ENCODE measurements at regions not wholly inside any gene's neighbourhood (a gene's known extent, or its start where the extent isn't known, plus 50 kb on each side); places are given as distances from the start of the nearest gene placed in this dataset.

GRCh38 chr4:72805284-72805683 is 236.3 kb upstream of the ADAMTS3 start:
- Histone ChIP-seq H3K27ac (no peak overlapping the region), H3K9me3 (no peaks in the 10 kb centered on the region), H3K4me3 (no peak overlapping the region), H3K27me3 (no peaks in the 10 kb centered on the region), H3K4me1 (no peaks in the 10 kb centered on the region), H3K36me3 (no peaks in the 10 kb centered on the region)
- no peak for TF ChIP-seq CTCF (IDR thresholded peaks at IDR 0.05)
- DNase-seq (ENCODE audit: low spot score), result no peak

GRCh38 chr4:72797486-72797885 is 228.5 kb upstream of the ADAMTS3 start:
- Histone ChIP-seq H3K27ac (no peak overlapping the region), H3K9me3 (no peaks in the 10 kb centered on the region), H3K36me3 (no peaks in the 10 kb centered on the region), H3K27me3 (no peaks in the 10 kb centered on the region), H3K4me1 (no peaks in the 10 kb centered on the region), H3K4me3 (no peak overlapping the region)
- DNase-seq (ENCODE audit: low spot score), result no peak
- TF ChIP-seq CTCF (IDR thresholded peaks at IDR 0.05), result no peak

- no peaks in the 10 kb centered on the region for H3K4me1 ChIP-seq
- H3K9me3 ChIP-seq, result no peaks in the 10 kb centered on the region
- no peak overlapping the region for H3K27ac ChIP-seq
- TF ChIP-seq CTCF (IDR thresholded peaks at IDR 0.05), result no peak
- H3K4me3 ChIP-seq, result no peak overlapping the region
- H3K27me3 ChIP-seq, result no peaks in the 10 kb centered on the region
- no peak for DNase-seq (ENCODE audit: low spot score)
- H3K36me3 ChIP-seq, result no peaks in the 10 kb centered on the region
These were observed 222.0 kb upstream of the ADAMTS3 start for GRCh38 chr4:72791054-72791453.

GRCh38 chr4:72786401-72786990 is 217.5 kb upstream of the ADAMTS3 start:
- Histone ChIP-seq H3K4me3 (no peak overlapping the region), H3K27ac (no peak overlapping the region), H3K4me1 (no peaks in the 10 kb centered on the region), H3K9me3 (no peaks in the 10 kb centered on the region), H3K27me3 (no peaks in the 10 kb centered on the region), H3K36me3 (no peaks in the 10 kb centered on the region)
- no peak for DNase-seq (ENCODE audit: low spot score)
- no peak for TF ChIP-seq CTCF (IDR thresholded peaks at IDR 0.05)

- no peak overlapping the region for H3K4me3 ChIP-seq
- no peak for TF ChIP-seq CTCF (IDR thresholded peaks at IDR 0.05)
- H3K4me1 ChIP-seq, result no peaks in the 10 kb centered on the region
These were observed 210.2 kb upstream of the ADAMTS3 start for GRCh38 chr4:72779241-72779640.

GRCh38 chr4:72777436-72777835 is 208.4 kb upstream of the ADAMTS3 start:
- no peaks in the 10 kb centered on the region for H3K4me1 ChIP-seq
- H3K4me3 ChIP-seq, result no peak overlapping the region
- H3K9me3 ChIP-seq, result no peaks in the 10 kb centered on the region
- H3K27ac ChIP-seq, result no peak overlapping the region
- H3K27me3 ChIP-seq, result no peaks in the 10 kb centered on the region
- no peaks in the 10 kb centered on the region for H3K36me3 ChIP-seq
- TF ChIP-seq CTCF (IDR thresholded peaks at IDR 0.05), result no peak
- no peak for DNase-seq (ENCODE audit: low spot score)

More at GRCh38 chr4:72779241-72779640, 210.2 kb upstream of the ADAMTS3 start:
- Histone ChIP-seq H3K36me3 (no peaks in the 10 kb centered on the region), H3K27ac (no peak overlapping the region), H3K27me3 (no peaks in the 10 kb centered on the region), H3K9me3 (no peaks in the 10 kb centered on the region)
- no peak for DNase-seq (ENCODE audit: low spot score)

All from right atrium auricular region (tissue), 2 donors.